Right lobe of liver (tissue), 6 donors: ENCODE measurements at regions not wholly inside any gene's neighbourhood (a gene's known extent, or its start where the extent isn't known, plus 50 kb on each side); places are given as distances from the start of the nearest gene placed in this dataset.

Experiments
- ATAC-seq, 4 donors: fragments of 200-7000 bp; cut with Tn5 transposase; one replicate each; pipeline ENCODE4 v1.9.1; 2020; ENCODE audit warnings: mild to moderate bottlenecking in 4 of 4, moderate library complexity in 4 of 4
- DNase-seq, 3 donors: peaks; one replicate each; pipeline ENCODE4 v3.0.0-alpha.2; 2020
- H3K27ac ChIP-seq, 3 donors: fragments of 200-600 bp; one replicate each; pipeline ENCODE4 v1.8.0; 2022
- H3K27me3 ChIP-seq, 2 donors: fragments of 200-600 bp; one replicate each; pipeline ENCODE4 v1.8.0; 2022
- H3K36me3 ChIP-seq, 4 donors: fragments of 200-600 bp; sonication (generic) in 1 of 4; one replicate each; pipeline versions ENCODE4 v1.5.1 to v1.8.0; 2017 to 2022; ENCODE audit warnings: control low read depth in 1 of 4
- H3K4me1 ChIP-seq, 4 donors: fragments of 200-600 bp; sonication (generic) in 1 of 4; one replicate each; pipeline versions ENCODE4 v1.5.1 to v1.8.0; 2017 to 2022; ENCODE audit warnings: control low read depth in 1 of 4
- H3K4me3 ChIP-seq, 3 donors: fragments of 200-600 bp; one replicate each; pipeline ENCODE4 v1.8.0; 2022
- H3K9me3 ChIP-seq, 4 donors: fragments of 200-600 bp; sonication (generic) in 1 of 4; one replicate each; pipeline versions ENCODE4 v1.5.1 to v1.8.0; 2017 to 2022; ENCODE audit warnings: control low read depth in 1 of 4
- CTCF ChIP-seq, 4 donors: fragments of 200-600 bp in 3 of 4; fragments of 450-650 bp in 1 of 4; IDR thresholded peaks; one replicate each; pipeline versions ENCODE4 v1.5.1 to v1.8.0; 2016 to 2022; ENCODE audit warnings: antibody characterized with exemption in 4 of 4, mild to moderate bottlenecking in 2 of 4
- POLR2A ChIP-seq: fragments of 450-650 bp; IDR thresholded peaks from one replicate; pipeline ENCODE4 v1.6.1; 2017; ENCODE audit warnings: antibody characterized with exemption, mild to moderate bottlenecking
- WGBS: methylation state at CpG from one replicate; pipeline ENCODE4 v1.1.6; 2018; ENCODE audit warnings: low coverage, low lambda C conversion rate; ENCODE audit not compliant: insufficient coverage; ENCODE audit errors: missing lambda C conversion rate; 5-methylcytosine and 5-hydroxymethylcytosine counted together
- intact Hi-C, 2 donors: fragments of 100-400 bp; cut with DNase I; formaldehyde crosslinking; loops; one replicate each; pipeline versions ENCODE4 v1.11.2 to v1.14.1; 2022
- donor health status: DM: no; HTN: yes; CAD: no.
- donor health status: DM: no; HTN: no; CAD: no.
- donor health status: DM: no; HTN: no; CAD: no.
- donor health status: DM: no; HTN: yes; CAD: no.
- donor health status: DM: no; HTN: yes; CAD: no.

- Histone ChIP-seq H3K36me3 (no peaks in the 10 kb centered on the region), H3K27ac (no peak overlapping the region), H3K9me3 (peaks cover 0 to 2% (median 0%) of the 10 kb centered on the region in 4 donors), H3K27me3 (no peaks in the 10 kb centered on the region), H3K4me1 (no peaks in the 10 kb centered on the region), H3K4me3 (no peak overlapping the region)
- no peak for TF ChIP-seq POLR2A
- DNase-seq (no peak), ATAC-seq (no peak)
- intact Hi-C loops = no loop called here
Measured at GRCh38 chr13:85520445-85520844, 278.8 kb downstream of the SLITRK6 start.

GRCh38 chr13:85519363-85519762 lies 279.9 kb downstream of the SLITRK6 start:
- Histone ChIP-seq H3K4me1 (no peaks in the 10 kb centered on the region), H3K4me3 (no peak overlapping the region), H3K36me3 (no peaks in the 10 kb centered on the region), H3K9me3 (peaks cover 0 to 2% (median 0%) of the 10 kb centered on the region in 4 donors), H3K27me3 (no peaks in the 10 kb centered on the region), H3K27ac (no peak overlapping the region)
- TF ChIP-seq POLR2A (no peak), CTCF (IDR thresholded peaks at IDR 0.05) (no peak)
- no peak for DNase-seq
- no peak for ATAC-seq
- intact Hi-C loops = no loop called here
- WGBS = 33% methylated on average over 1 of the region's 1 CpG

GRCh38 chr13:85512421-85512820 lies 286.8 kb downstream of the SLITRK6 start:
- Histone ChIP-seq H3K36me3 (no peaks in the 10 kb centered on the region), H3K9me3 (peaks cover 0 to 2% (median 0%) of the 10 kb centered on the region in 4 donors), H3K4me1 (no peaks in the 10 kb centered on the region), H3K4me3 (no peak overlapping the region), H3K27ac (no peak overlapping the region), H3K27me3 (no peaks in the 10 kb centered on the region)
- DNase-seq (no peak), ATAC-seq (no peak)
- WGBS = 56% methylated on average over 7 of the region's 7 CpGs
- TF ChIP-seq CTCF (IDR thresholded peaks at IDR 0.05) (no peak), POLR2A (no peak)
- intact Hi-C loops = no loop called here

- no peak overlapping the region for H3K4me3 ChIP-seq
- H3K27me3 ChIP-seq = no peaks in the 10 kb centered on the region
- 37% methylated on average over 4 of the region's 4 CpGs for WGBS
- no peaks in the 10 kb centered on the region for H3K36me3 ChIP-seq
- TF ChIP-seq POLR2A = no peak
- no peak for TF ChIP-seq CTCF (IDR thresholded peaks at IDR 0.05)
- H3K9me3 ChIP-seq = no peaks in the 10 kb centered on the region
- H3K4me1 ChIP-seq = no peaks in the 10 kb centered on the region
- intact Hi-C loops = no loop called here
- H3K27ac ChIP-seq = no peak overlapping the region
- no peak for DNase-seq
- no peak for ATAC-seq
Measured at GRCh38 chr13:85509512-85509911, 289.7 kb downstream of the SLITRK6 start.

GRCh38 chr13:85508683-85509329 lies 290.4 kb downstream of the SLITRK6 start:
- TF ChIP-seq CTCF (IDR thresholded peaks at IDR 0.05) = no peak
- no peak for TF ChIP-seq POLR2A
- peak in 1 of 4 donors; percentile 33 for ATAC-seq
- H3K27ac ChIP-seq = no peak overlapping the region
- H3K36me3 ChIP-seq = no peaks in the 10 kb centered on the region
- no peaks in the 10 kb centered on the region for H3K27me3 ChIP-seq
- intact Hi-C loops = no loop called here
- no peak overlapping the region for H3K4me3 ChIP-seq
- 67% methylated on average over 7 of the region's 12 CpGs for WGBS
- no peaks in the 10 kb centered on the region for H3K4me1 ChIP-seq
- DNase-seq = no peak
- H3K9me3 ChIP-seq = no peaks in the 10 kb centered on the region
